KMS-11 (cell line): ENCODE measurements at regions not wholly inside any gene's neighbourhood (a gene's known extent, or its start where the extent isn't known, plus 50 kb on each side); places are given as distances from the start of the nearest gene placed in this dataset.

ENCODE experiments used
- H2AFZ ChIP-seq: fragments of 200-600 bp; sonication (generic); 2 replicates; pipeline ENCODE4 v1.6.1; 2016; ENCODE audit warnings: antibody characterized with exemption, mixed run types, low read depth
- H3K27ac ChIP-seq: fragments of 200-600 bp; sonication (generic); 2 replicates; pipeline ENCODE4 v1.6.1; 2016; ENCODE audit warnings: mild to moderate bottlenecking, mixed run types
- H3K27me3 ChIP-seq: fragments of 200-600 bp; sonication (generic); 2 replicates; pipeline ENCODE4 v1.6.1; 2017; ENCODE audit warnings: mild to moderate bottlenecking, low read depth, mixed run types, moderate library complexity; ENCODE audit not compliant: insufficient read depth
- H3K36me3 ChIP-seq: fragments of 200-600 bp; sonication (generic); 2 replicates; pipeline ENCODE4 v1.6.1; 2017; ENCODE audit warnings: mild to moderate bottlenecking, mixed run types; ENCODE audit not compliant: insufficient read depth
- H3K4me1 ChIP-seq: fragments of 200-600 bp; sonication (generic); 2 replicates; pipeline ENCODE4 v1.6.1; 2016; ENCODE audit warnings: mild to moderate bottlenecking, low read depth, mixed run types; ENCODE audit not compliant: poor library complexity, severe bottlenecking
- H3K4me2 ChIP-seq: fragments of 200-600 bp; sonication (generic); 2 replicates; pipeline ENCODE4 v1.7.0; 2016; ENCODE audit warnings: mild to moderate bottlenecking, mixed run types
- H3K4me3 ChIP-seq: fragments of 200-600 bp; sonication (generic); IDR thresholded peaks from 2 replicates; pipeline ENCODE4 v1.6.1; 2017; ENCODE audit warnings: low read depth, low read length, mixed read lengths; ENCODE audit not compliant: insufficient read depth
- H3K79me2 ChIP-seq: fragments of 200-600 bp; sonication (generic); 2 replicates; pipeline ENCODE4 v1.6.1; 2016; ENCODE audit warnings: low read depth, mixed run types; ENCODE audit not compliant: insufficient read depth
- H3K9ac ChIP-seq: fragments of 200-600 bp; sonication (generic); 2 replicates; pipeline ENCODE4 v1.6.1; 2016; ENCODE audit warnings: mild to moderate bottlenecking, mixed run types
- H4K20me1 ChIP-seq: fragments of 200-600 bp; sonication (generic); 2 replicates; pipeline ENCODE4 v1.6.1; 2016; ENCODE audit warnings: mild to moderate bottlenecking, mixed run types; ENCODE audit not compliant: insufficient read depth
- TF ChIP-seq, protein P1 (sequence below): fragments of 200-600 bp; sonication (generic); conservative IDR thresholded peaks from 2 replicates; pipeline ENCODE4 v1.6.1; 2017; ENCODE audit warnings: low read depth, mild to moderate bottlenecking, antibody characterized with exemption, low read length, moderate library complexity, mixed read lengths

GRCh38 chr16:86884390-86884650, 306.0 kb downstream of the FOXL1 start:
- TF ChIP-seq, protein P1, sequence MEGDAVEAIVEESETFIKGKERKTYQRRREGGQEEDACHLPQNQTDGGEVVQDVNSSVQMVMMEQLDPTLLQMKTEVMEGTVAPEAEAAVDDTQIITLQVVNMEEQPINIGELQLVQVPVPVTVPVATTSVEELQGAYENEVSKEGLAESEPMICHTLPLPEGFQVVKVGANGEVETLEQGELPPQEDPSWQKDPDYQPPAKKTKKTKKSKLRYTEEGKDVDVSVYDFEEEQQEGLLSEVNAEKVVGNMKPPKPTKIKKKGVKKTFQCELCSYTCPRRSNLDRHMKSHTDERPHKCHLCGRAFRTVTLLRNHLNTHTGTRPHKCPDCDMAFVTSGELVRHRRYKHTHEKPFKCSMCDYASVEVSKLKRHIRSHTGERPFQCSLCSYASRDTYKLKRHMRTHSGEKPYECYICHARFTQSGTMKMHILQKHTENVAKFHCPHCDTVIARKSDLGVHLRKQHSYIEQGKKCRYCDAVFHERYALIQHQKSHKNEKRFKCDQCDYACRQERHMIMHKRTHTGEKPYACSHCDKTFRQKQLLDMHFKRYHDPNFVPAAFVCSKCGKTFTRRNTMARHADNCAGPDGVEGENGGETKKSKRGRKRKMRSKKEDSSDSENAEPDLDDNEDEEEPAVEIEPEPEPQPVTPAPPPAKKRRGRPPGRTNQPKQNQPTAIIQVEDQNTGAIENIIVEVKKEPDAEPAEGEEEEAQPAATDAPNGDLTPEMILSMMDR = no peak
- Histone ChIP-seq H2AFZ (no peak overlapping the region), H3K4me3 (no peak overlapping the region), H4K20me1 (no peaks in the 10 kb centered on the region), H3K27me3 (peaks cover 24% of the 10 kb centered on the region), H3K36me3 (no peaks in the 10 kb centered on the region), H3K79me2 (no peaks in the 10 kb centered on the region), H3K4me2 (no peak overlapping the region), H3K27ac (no peak overlapping the region), H3K9ac (no peak overlapping the region), H3K4me1 (no peaks in the 10 kb centered on the region)

DNA sequence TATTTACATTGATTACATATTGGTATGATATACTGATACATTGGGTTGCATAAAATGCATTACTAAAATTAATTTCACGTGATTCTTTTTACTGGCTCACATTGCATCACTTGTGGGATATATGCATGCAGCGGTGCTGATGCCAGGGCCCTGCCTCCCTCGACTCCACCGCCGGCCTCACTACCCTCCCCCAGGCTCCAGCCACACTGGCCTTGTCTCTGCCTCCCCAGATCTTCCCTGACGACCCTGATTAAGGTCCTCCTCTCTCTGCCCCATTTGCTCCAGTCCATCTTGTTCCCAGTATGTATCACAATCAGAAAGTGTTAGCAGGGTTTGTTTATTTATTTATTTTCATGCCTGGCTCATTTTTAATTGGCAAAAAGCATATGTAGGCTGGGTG, 306.8 kb downstream of the FOXL1 start:
- H3K4me1 ChIP-seq = no peaks in the 10 kb centered on the region
- H4K20me1 ChIP-seq = no peaks in the 10 kb centered on the region
- H3K36me3 ChIP-seq = no peaks in the 10 kb centered on the region
- no peak overlapping the region for H3K4me2 ChIP-seq
- H3K4me3 ChIP-seq = no peak overlapping the region
- no peak overlapping the region for H2AFZ ChIP-seq
- peaks cover 24% of the 10 kb centered on the region for H3K27me3 ChIP-seq
- no peak overlapping the region for H3K9ac ChIP-seq
- no peak overlapping the region for H3K27ac ChIP-seq
- TF ChIP-seq, protein P1 = no peak
- no peaks in the 10 kb centered on the region for H3K79me2 ChIP-seq

DNA sequence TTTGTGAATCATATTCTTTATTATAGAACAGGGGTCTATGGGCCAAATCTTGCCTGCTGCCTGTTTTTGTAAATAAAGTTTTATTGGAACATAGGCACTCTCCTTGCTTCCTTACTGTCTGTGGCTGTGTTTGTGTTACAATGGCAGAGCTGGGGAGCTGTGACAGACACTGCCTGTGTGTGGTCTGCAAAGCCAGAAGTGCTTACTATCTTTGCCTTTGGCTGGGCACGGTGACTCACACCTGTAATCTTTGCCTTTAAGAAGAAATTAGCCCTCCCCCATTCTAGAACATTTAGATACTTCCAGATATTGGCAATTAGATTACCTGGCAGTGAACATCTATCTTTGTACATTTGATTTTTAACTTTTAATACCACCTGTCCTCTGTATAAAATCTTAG, 308.3 kb downstream of the FOXL1 start:
- Histone ChIP-seq H3K4me1 (no peaks in the 10 kb centered on the region), H3K79me2 (no peaks in the 10 kb centered on the region), H3K27ac (no peak overlapping the region), H3K4me2 (no peak overlapping the region), H3K9ac (no peak overlapping the region), H4K20me1 (no peaks in the 10 kb centered on the region), H3K27me3 (peaks cover 28% of the 10 kb centered on the region), H3K36me3 (no peaks in the 10 kb centered on the region), H3K4me3 (no peak overlapping the region), H2AFZ (no peak overlapping the region)
- TF ChIP-seq, protein P1 = no peak

- Histone ChIP-seq H3K27me3 (peaks cover 30% of the 10 kb centered on the region), H3K4me3 (no peak overlapping the region), H3K27ac (no peak overlapping the region), H3K4me2 (no peak overlapping the region), H3K79me2 (no peaks in the 10 kb centered on the region), H3K9ac (no peak overlapping the region), H3K4me1 (no peaks in the 10 kb centered on the region), H4K20me1 (no peaks in the 10 kb centered on the region), H3K36me3 (no peaks in the 10 kb centered on the region), H2AFZ (no peak overlapping the region)
- TF ChIP-seq, protein P1 = no peak
These were observed 309.1 kb downstream of the FOXL1 start for GRCh38 chr16:86887416-86887815.
